ENCODE measurements at regions not wholly inside any gene's neighbourhood (a gene's known extent, or its start where the extent isn't known, plus 50 kb on each side); places are given as distances from the start of the nearest gene placed in this dataset.

GRCh38 chr7:95684505-95684904, 87.8 kb upstream of the DYNC1I1 start:
- no peaks in the 10 kb centered on the region for H3K27me3 ChIP-seq (ENCODE audit: insufficient read depth, low read length, poor library complexity)
- ATAC-seq (ENCODE audit: insufficient read depth, low read depth) (peak; percentile 66), DNase-seq (peak; percentile 5)
- H3K4me3 ChIP-seq (ENCODE audit: low read depth in 1 of 2, low read length in 2 of 2) = no peak overlapping the region
- TF ChIP-seq EZH2 (IDR thresholded peaks at IDR 0.05; ENCODE audit: borderline replicate concordance, low read depth, low read length, severe bottlenecking) (no peak), CTCF (IDR thresholded peaks at IDR 0.05; ENCODE audit: borderline replicate concordance, extremely low read depth, low read length, poor library complexity, severe bottlenecking) (no peak)
- no peaks in the 10 kb centered on the region for H3K36me3 ChIP-seq (ENCODE audit: insufficient read depth, low read length)
- no peaks in the 10 kb centered on the region for H3K9me3 ChIP-seq (ENCODE audit: insufficient read depth, low read length, severe bottlenecking)
- H3K79me2 ChIP-seq (ENCODE audit: insufficient read depth, low read length) = no peaks in the 10 kb centered on the region
- no peak overlapping the region for H3K9ac ChIP-seq (ENCODE audit: low read depth, low read length)
- H3K4me2 ChIP-seq (ENCODE audit: insufficient read depth, low read length) = 0 out of 2 replicates have a peak overlapping the region, but pooled peaks have one; percentile 24
- peak overlapping the region; percentile 29; the same call in 1 of the 2 replicates for H3K27ac ChIP-seq (ENCODE audit: low read length)
- H3K4me1 ChIP-seq (ENCODE audit: insufficient read depth, low read length) = peaks cover 16% of the 10 kb centered on the region
- no peak overlapping the region for H2AFZ ChIP-seq (ENCODE audit: low read depth, low read length)
- H4K20me1 ChIP-seq (ENCODE audit: insufficient read depth, low read length) = no peaks in the 10 kb centered on the region

GRCh38 chr7:95684037-95684436, 87.7 kb upstream of the PDK4 start:
- Histone ChIP-seq H3K9ac (ENCODE audit: low read depth, low read length) (no peak overlapping the region), H3K27me3 (ENCODE audit: insufficient read depth, low read length, poor library complexity) (no peaks in the 10 kb centered on the region), H3K36me3 (ENCODE audit: insufficient read depth, low read length) (no peaks in the 10 kb centered on the region), H3K4me2 (ENCODE audit: insufficient read depth, low read length) (0 out of 2 replicates have a peak overlapping the region, but pooled peaks have one; percentile 24), H3K4me1 (ENCODE audit: insufficient read depth, low read length) (peaks cover 16% of the 10 kb centered on the region), H3K4me3 (ENCODE audit: low read depth in 1 of 2, low read length in 2 of 2) (no peak overlapping the region), H4K20me1 (ENCODE audit: insufficient read depth, low read length) (no peaks in the 10 kb centered on the region), H3K79me2 (ENCODE audit: insufficient read depth, low read length) (no peaks in the 10 kb centered on the region), H2AFZ (ENCODE audit: low read depth, low read length) (no peak overlapping the region), H3K9me3 (ENCODE audit: insufficient read depth, low read length, severe bottlenecking) (no peaks in the 10 kb centered on the region), H3K27ac (ENCODE audit: low read length) (peak overlapping the region; percentile 29; the same call in 1 of the 2 replicates)
- ATAC-seq (ENCODE audit: insufficient read depth, low read depth) (peak; percentile 45; the same call in 1 of the 3 replicates), DNase-seq (no peak)
- TF ChIP-seq CTCF (IDR thresholded peaks at IDR 0.05; ENCODE audit: borderline replicate concordance, extremely low read depth, low read length, poor library complexity, severe bottlenecking) = peak; percentile 55
- no peak for TF ChIP-seq EZH2 (IDR thresholded peaks at IDR 0.05; ENCODE audit: borderline replicate concordance, low read depth, low read length, severe bottlenecking)

- Histone ChIP-seq H3K4me1 (ENCODE audit: insufficient read depth, low read length) (peaks cover 16% of the 10 kb centered on the region), H2AFZ (ENCODE audit: low read depth, low read length) (no peak overlapping the region), H4K20me1 (ENCODE audit: insufficient read depth, low read length) (no peaks in the 10 kb centered on the region), H3K9me3 (ENCODE audit: insufficient read depth, low read length, severe bottlenecking) (no peaks in the 10 kb centered on the region), H3K27ac (ENCODE audit: low read length) (no peak overlapping the region), H3K9ac (ENCODE audit: low read depth, low read length) (no peak overlapping the region), H3K79me2 (ENCODE audit: insufficient read depth, low read length) (no peaks in the 10 kb centered on the region), H3K4me2 (ENCODE audit: insufficient read depth, low read length) (no peak overlapping the region), H3K4me3 (ENCODE audit: low read depth in 1 of 2, low read length in 2 of 2) (no peak overlapping the region), H3K27me3 (ENCODE audit: insufficient read depth, low read length, poor library complexity) (no peaks in the 10 kb centered on the region), H3K36me3 (ENCODE audit: insufficient read depth, low read length) (no peaks in the 10 kb centered on the region)
- DNase-seq (no peak), ATAC-seq (ENCODE audit: insufficient read depth, low read depth) (no peak)
- no peak for TF ChIP-seq CTCF (IDR thresholded peaks at IDR 0.05; ENCODE audit: borderline replicate concordance, extremely low read depth, low read length, poor library complexity, severe bottlenecking)
- TF ChIP-seq EZH2 (IDR thresholded peaks at IDR 0.05; ENCODE audit: borderline replicate concordance, low read depth, low read length, severe bottlenecking) = no peak
These were observed 86.6 kb upstream of the PDK4 start for GRCh38 chr7:95682913-95683312.

- no peak for DNase-seq
- no peak overlapping the region for H3K9ac ChIP-seq (ENCODE audit: low read depth, low read length)
- TF ChIP-seq EZH2 (IDR thresholded peaks at IDR 0.05; ENCODE audit: borderline replicate concordance, low read depth, low read length, severe bottlenecking) (no peak), CTCF (IDR thresholded peaks at IDR 0.05; ENCODE audit: borderline replicate concordance, extremely low read depth, low read length, poor library complexity, severe bottlenecking) (no peak)
These were observed 80.4 kb upstream of the PDK4 start for GRCh38 chr7:95676691-95677090.

More at GRCh38 chr7:95676691-95677090, 80.4 kb upstream of the PDK4 start:
- Histone ChIP-seq H3K4me3 (ENCODE audit: low read depth in 1 of 2, low read length in 2 of 2) (no peak overlapping the region), H3K4me1 (ENCODE audit: insufficient read depth, low read length) (no peaks in the 10 kb centered on the region), H3K36me3 (ENCODE audit: insufficient read depth, low read length) (no peaks in the 10 kb centered on the region), H3K9me3 (ENCODE audit: insufficient read depth, low read length, severe bottlenecking) (no peaks in the 10 kb centered on the region), H3K27ac (ENCODE audit: low read length) (no peak overlapping the region), H2AFZ (ENCODE audit: low read depth, low read length) (no peak overlapping the region), H3K27me3 (ENCODE audit: insufficient read depth, low read length, poor library complexity) (no peaks in the 10 kb centered on the region), H3K79me2 (ENCODE audit: insufficient read depth, low read length) (no peaks in the 10 kb centered on the region), H4K20me1 (ENCODE audit: insufficient read depth, low read length) (no peaks in the 10 kb centered on the region), H3K4me2 (ENCODE audit: insufficient read depth, low read length) (no peak overlapping the region)
- no peak for ATAC-seq (ENCODE audit: insufficient read depth, low read depth)
